Sigmoid colon (tissue), 6 donors: ENCODE measurements at regions not wholly inside any gene's neighbourhood (a gene's known extent, or its start where the extent isn't known, plus 50 kb on each side); places are given as distances from the start of the nearest gene placed in this dataset.

ENCODE experiments used
- DNase-seq: peaks from one replicate; pipeline ENCODE4 v3.0.0-alpha.2; 2019
- H3K27ac ChIP-seq, 4 donors: fragments of 200-600 bp; sonication (generic); one replicate each; pipeline ENCODE4 v1.5.1; 2016 to 2019; ENCODE audit warnings: mild to moderate bottlenecking in 1 of 4
- H3K27me3 ChIP-seq, 3 donors: fragments of 200-600 bp; sonication (generic); one replicate each; pipeline ENCODE4 v1.5.1; 2019; ENCODE audit warnings: mild to moderate bottlenecking in 1 of 3
- H3K36me3 ChIP-seq, 4 donors: fragments of 200-600 bp; sonication (generic); one replicate each; pipeline ENCODE4 v1.5.1; 2016 to 2019
- H3K4me1 ChIP-seq, 4 donors: fragments of 200-600 bp; sonication (generic); one replicate each; pipeline ENCODE4 v1.5.1; 2017 to 2019
- H3K4me3 ChIP-seq, 4 donors: fragments of 200-600 bp; sonication (generic); one replicate each; pipeline ENCODE4 v1.5.1; 2017 to 2019; ENCODE audit warnings: mild to moderate bottlenecking in 2 of 4, moderate library complexity in 1 of 4
- H3K9me3 ChIP-seq, 4 donors: fragments of 200-600 bp in 3 of 4; sonication (generic) in 3 of 4; one replicate each; pipeline versions ENCODE4 v1.5.1 to v1.6.1; 2013 to 2019
- EP300 ChIP-seq, 4 donors: sonication (generic); formaldehyde crosslinking; IDR thresholded peaks; one replicate each; pipeline ENCODE4 v1.6.1; 2017; ENCODE audit warnings: antibody characterized with exemption in 4 of 4
- POLR2A ChIP-seq, 2 donors: fragments of 450-650 bp; IDR thresholded peaks; one replicate each; pipeline ENCODE4 v1.6.1; 2016; ENCODE audit warnings: antibody characterized with exemption in 2 of 2, mild to moderate bottlenecking in 2 of 2, moderate library complexity in 2 of 2
- POLR2AphosphoS5 ChIP-seq, 4 donors: sonication (generic); formaldehyde crosslinking; IDR thresholded peaks; one replicate each; pipeline ENCODE4 v1.6.1; 2017; ENCODE audit warnings: antibody characterized with exemption in 4 of 4
- WGBS, 2 donors: extraction: QIAGEN DNeasy Blood & Tissue Kit; methylation state at CpG; one replicate each; pipeline ENCODE4 v1.1.7; 2013; 5-methylcytosine and 5-hydroxymethylcytosine counted together
- intact Hi-C: fragments of 100-400 bp; cut with DNase I; formaldehyde crosslinking; loops from one replicate; pipeline ENCODE4 v1.15.1; 2023
- TF ChIP-seq, protein P1 (sequence below), 4 experiments: fragments of 450-650 bp in 3 of 4; fragments of 200-600 bp in 1 of 4; IDR thresholded peaks; one replicate each; pipeline ENCODE4 v1.5.1; 2016 to 2019; ENCODE audit warnings: antibody characterized with exemption in 4 of 4, mild to moderate bottlenecking in 3 of 4, moderate library complexity in 2 of 4
- donor health status: healthy with polysubstance abuse.
- donor health status: healthy.

DNA sequence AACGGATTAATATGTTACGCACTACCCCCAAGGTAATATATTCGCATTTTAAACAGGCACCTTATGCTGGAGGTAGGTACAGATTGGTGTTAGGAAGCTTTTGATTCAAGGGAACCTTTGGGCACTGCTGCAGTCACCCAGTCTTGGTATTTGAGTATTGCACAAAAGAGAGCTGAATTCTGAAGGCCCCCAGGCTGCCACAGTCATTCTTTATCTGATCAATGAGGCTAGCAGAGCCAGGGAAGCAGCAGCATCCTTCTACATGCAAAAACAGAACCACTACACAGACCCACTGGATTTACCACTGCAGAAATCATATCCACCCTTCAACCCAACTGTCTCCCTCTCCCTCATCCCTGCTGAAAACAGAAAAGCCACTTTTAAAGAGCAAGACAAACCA is 121.2 kb upstream of the GRIN3A start:
- H3K27me3 ChIP-seq, result no peaks in the 10 kb centered on the region
- DNase-seq, result no peak
- no peak overlapping the region for H3K27ac ChIP-seq
- H3K4me1 ChIP-seq, result no peaks in the 10 kb centered on the region
- no peaks in the 10 kb centered on the region for H3K36me3 ChIP-seq
- intact Hi-C loops, result no loop called here
- 89 to 97% methylated on average over 3 of the region's 3 CpGs for WGBS, 2 donors
- no peaks in the 10 kb centered on the region for H3K9me3 ChIP-seq
- no peak for TF ChIP-seq POLR2AphosphoS5 (IDR thresholded peaks at IDR 0.05)
- TF ChIP-seq EP300 (IDR thresholded peaks at IDR 0.05), result no peak
- TF ChIP-seq, protein P1, sequence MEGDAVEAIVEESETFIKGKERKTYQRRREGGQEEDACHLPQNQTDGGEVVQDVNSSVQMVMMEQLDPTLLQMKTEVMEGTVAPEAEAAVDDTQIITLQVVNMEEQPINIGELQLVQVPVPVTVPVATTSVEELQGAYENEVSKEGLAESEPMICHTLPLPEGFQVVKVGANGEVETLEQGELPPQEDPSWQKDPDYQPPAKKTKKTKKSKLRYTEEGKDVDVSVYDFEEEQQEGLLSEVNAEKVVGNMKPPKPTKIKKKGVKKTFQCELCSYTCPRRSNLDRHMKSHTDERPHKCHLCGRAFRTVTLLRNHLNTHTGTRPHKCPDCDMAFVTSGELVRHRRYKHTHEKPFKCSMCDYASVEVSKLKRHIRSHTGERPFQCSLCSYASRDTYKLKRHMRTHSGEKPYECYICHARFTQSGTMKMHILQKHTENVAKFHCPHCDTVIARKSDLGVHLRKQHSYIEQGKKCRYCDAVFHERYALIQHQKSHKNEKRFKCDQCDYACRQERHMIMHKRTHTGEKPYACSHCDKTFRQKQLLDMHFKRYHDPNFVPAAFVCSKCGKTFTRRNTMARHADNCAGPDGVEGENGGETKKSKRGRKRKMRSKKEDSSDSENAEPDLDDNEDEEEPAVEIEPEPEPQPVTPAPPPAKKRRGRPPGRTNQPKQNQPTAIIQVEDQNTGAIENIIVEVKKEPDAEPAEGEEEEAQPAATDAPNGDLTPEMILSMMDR (IDR thresholded peaks at IDR 0.05), result no peak
- no peak for TF ChIP-seq POLR2A (IDR thresholded peaks at IDR 0.05)
- H3K4me3 ChIP-seq, result no peak overlapping the region

DNA sequence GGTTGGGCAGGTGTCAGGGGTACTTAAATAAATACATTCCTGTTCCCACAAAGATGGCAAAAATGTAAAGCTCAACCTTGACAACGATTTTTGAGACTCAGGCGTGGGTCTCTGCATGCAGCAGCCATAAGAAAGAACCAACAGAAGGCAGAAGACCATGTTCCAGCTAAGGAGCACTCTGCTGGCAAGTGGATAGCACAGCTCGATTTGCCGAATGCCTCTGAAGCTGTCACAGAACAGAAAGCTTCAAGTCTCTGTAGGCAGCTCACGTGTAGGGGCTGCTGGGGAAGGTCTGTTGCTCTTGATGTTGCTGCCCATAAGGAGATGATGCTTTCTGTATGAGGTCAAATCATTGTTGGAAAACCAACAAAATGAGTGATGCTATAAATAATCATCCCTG is 119.6 kb upstream of the GRIN3A start:
- H3K4me1 ChIP-seq, result no peaks in the 10 kb centered on the region
- H3K27me3 ChIP-seq, result no peaks in the 10 kb centered on the region
- no peaks in the 10 kb centered on the region for H3K9me3 ChIP-seq
- no peak for DNase-seq
- H3K27ac ChIP-seq, result no peak overlapping the region
- intact Hi-C loops, result no loop called here
- 79 to 87% methylated on average over 5 of the region's 5 CpGs for WGBS, 2 donors
- TF ChIP-seq, protein P1 (IDR thresholded peaks at IDR 0.05), result no peak
- TF ChIP-seq POLR2A (IDR thresholded peaks at IDR 0.05) (no peak), EP300 (IDR thresholded peaks at IDR 0.05) (no peak), POLR2AphosphoS5 (IDR thresholded peaks at IDR 0.05) (no peak)
- no peak overlapping the region for H3K4me3 ChIP-seq
- H3K36me3 ChIP-seq, result no peaks in the 10 kb centered on the region

DNA sequence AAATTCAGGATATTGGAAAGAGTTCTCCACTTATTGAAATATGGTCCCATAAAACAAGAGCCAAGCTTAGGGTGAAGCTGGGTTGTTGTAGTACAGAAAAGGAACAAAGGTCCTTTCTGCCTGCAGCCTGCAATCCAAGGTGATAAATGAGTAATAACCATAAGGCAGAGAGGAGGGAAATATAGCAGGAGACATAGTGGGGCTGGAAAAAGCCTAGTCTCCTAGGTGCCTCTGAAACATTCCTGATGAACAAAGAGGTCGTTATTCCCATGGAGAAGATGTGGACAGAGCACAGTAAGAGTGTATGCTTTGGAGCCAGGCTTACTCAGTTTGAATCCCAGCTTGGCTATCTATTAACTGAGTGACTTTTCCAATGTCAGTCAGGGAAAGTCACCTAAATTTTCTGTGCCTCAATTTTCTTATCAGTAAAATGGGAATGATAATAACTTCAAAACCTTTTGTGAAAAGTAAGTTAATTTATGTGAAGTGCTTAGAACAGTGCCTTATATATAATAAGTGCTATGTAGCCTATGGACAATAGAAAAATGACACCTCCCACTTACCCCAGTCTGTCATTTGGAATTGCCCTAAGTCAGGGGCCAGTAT is 110.8 kb upstream of the GRIN3A start:
- intact Hi-C loops, result no loop called here
- 6 to 54% methylated on average over 1 of the region's 1 CpG for WGBS, 2 donors

DNA sequence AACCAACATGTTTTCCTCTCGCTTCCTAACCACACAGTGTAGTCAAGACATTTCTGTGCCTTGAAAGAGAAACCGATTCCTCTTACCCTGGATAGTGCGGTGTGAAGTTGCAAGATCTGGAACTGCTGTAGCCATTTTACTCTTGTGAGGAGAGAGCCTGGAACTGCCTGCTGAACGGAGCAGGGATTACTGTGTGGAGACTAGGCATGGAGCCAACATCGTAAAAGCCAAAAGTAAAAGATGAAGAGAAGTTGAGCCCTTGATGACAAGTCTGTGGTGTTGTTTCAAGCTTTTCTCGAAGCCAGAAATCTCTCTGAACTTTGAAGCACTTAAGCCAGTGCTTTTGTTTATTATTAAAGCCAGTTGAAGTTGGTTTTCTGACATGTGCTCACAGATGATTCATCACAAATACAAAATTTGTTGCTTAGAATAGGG is 110.1 kb upstream of the GRIN3A start:
- H3K27me3 ChIP-seq, result no peaks in the 10 kb centered on the region
- no peak for DNase-seq
- H3K4me3 ChIP-seq, result no peak overlapping the region
- no peak for TF ChIP-seq POLR2A (IDR thresholded peaks at IDR 0.05)
- peak in 2 of 4 donors; percentile 16 to 28 for TF ChIP-seq POLR2AphosphoS5 (IDR thresholded peaks at IDR 0.05)
- TF ChIP-seq, protein P1 (IDR thresholded peaks at IDR 0.05), result no peak
- H3K27ac ChIP-seq, result no peak overlapping the region
- 12 to 59% methylated on average over 6 of the region's 6 CpGs for WGBS, 2 donors
- peaks cover 0 to 13% (median 4%) of the 10 kb centered on the region in 4 donors for H3K4me1 ChIP-seq
- H3K36me3 ChIP-seq, result no peaks in the 10 kb centered on the region
- H3K9me3 ChIP-seq, result no peaks in the 10 kb centered on the region
- intact Hi-C loops, result no loop called here

More for the DNA sequence above, 110.8 kb upstream of the GRIN3A start:
- peaks cover 0 to 13% (median 4%) of the 10 kb centered on the region in 4 donors for H3K4me1 ChIP-seq
- no peak for DNase-seq
- no peaks in the 10 kb centered on the region for H3K27me3 ChIP-seq
- no peak overlapping the region for H3K4me3 ChIP-seq
- TF ChIP-seq POLR2AphosphoS5 (IDR thresholded peaks at IDR 0.05) (no peak), POLR2A (IDR thresholded peaks at IDR 0.05) (no peak), EP300 (IDR thresholded peaks at IDR 0.05) (no peak)
- TF ChIP-seq, protein P1 (IDR thresholded peaks at IDR 0.05), result no peak
- H3K36me3 ChIP-seq, result no peaks in the 10 kb centered on the region
- no peaks in the 10 kb centered on the region for H3K9me3 ChIP-seq
- no peak overlapping the region for H3K27ac ChIP-seq

DNA sequence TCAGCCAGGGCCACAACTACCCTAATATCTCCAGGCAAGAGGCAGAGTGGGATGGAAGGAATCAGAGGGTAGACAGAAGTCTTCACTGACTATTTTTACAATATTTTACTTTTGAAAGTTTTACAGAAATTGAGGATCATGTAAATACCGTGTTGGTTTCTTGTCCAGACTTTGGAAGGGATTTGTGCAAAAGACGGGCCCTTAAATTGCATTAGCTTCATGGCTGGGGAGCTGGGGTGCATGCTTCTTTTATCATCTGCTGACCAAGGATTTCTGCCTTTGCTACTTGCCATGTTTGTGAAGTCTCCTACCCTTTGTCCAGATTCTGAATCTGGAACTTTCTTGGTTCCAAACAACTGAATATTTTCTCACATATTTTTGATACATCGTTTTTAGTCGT is 107.7 kb upstream of the GRIN3A start:
- TF ChIP-seq EP300 (IDR thresholded peaks at IDR 0.05) (no peak), POLR2AphosphoS5 (IDR thresholded peaks at IDR 0.05) (no peak), POLR2A (IDR thresholded peaks at IDR 0.05) (no peak)
- TF ChIP-seq, protein P1 (IDR thresholded peaks at IDR 0.05), result no peak
- Histone ChIP-seq H3K4me3 (no peak overlapping the region), H3K4me1 (peaks cover 0 to 13% (median 4%) of the 10 kb centered on the region in 4 donors), H3K27ac (no peak overlapping the region), H3K27me3 (no peaks in the 10 kb centered on the region), H3K36me3 (no peaks in the 10 kb centered on the region), H3K9me3 (no peaks in the 10 kb centered on the region)
- intact Hi-C loops, result no loop called here
- 87 to 88% methylated on average over 4 of the region's 4 CpGs for WGBS, 2 donors
- DNase-seq, result no peak
